Transverse colon (tissue), 4 donors: ENCODE measurements at regions not wholly inside any gene's neighbourhood (a gene's known extent, or its start where the extent isn't known, plus 50 kb on each side); places are given as distances from the start of the nearest gene placed in this dataset.

Experiments
- DNase-seq: peaks from one replicate; pipeline ENCODE4 v3.0.0-alpha.2; 2019
- H3K27ac ChIP-seq, 4 donors: fragments of 200-600 bp; sonication (generic); 2 replicates each; pipeline ENCODE4 v1.5.1; 2016 to 2018; ENCODE audit warnings: inconsistent platforms in 4 of 4
- H3K27me3 ChIP-seq: fragments of 200-600 bp; sonication (generic); 2 replicates; pipeline ENCODE4 v1.5.1; 2017; ENCODE audit warnings: inconsistent platforms
- H3K36me3 ChIP-seq, 4 donors: fragments of 200-600 bp; sonication (generic); 2 replicates each; pipeline ENCODE4 v1.5.1; 2017 to 2019; ENCODE audit warnings: inconsistent platforms in 4 of 4
- H3K4me1 ChIP-seq, 4 donors: fragments of 200-600 bp; sonication (generic); 2 replicates each; pipeline ENCODE4 v1.5.1; 2017 to 2020; ENCODE audit warnings: inconsistent platforms in 4 of 4
- H3K4me3 ChIP-seq, 4 donors: fragments of 200-600 bp; sonication (generic); 1 replicate in 1 of 4; 2 replicates in 3 of 4; pipeline versions ENCODE4 v1.5.1 to v1.6.1; 2017 to 2019; ENCODE audit warnings: inconsistent platforms in 4 of 4
- H3K9me3 ChIP-seq, 2 donors: fragments of 200-600 bp; sonication (generic); 2 replicates each; pipeline ENCODE4 v1.5.1; 2017 to 2019; ENCODE audit warnings: inconsistent platforms in 2 of 2
- EP300 ChIP-seq: sonication (generic); formaldehyde crosslinking; IDR thresholded peaks from one replicate; pipeline ENCODE4 v1.6.1; 2017; ENCODE audit warnings: antibody characterized with exemption, low read depth
- POLR2A ChIP-seq: fragments of 450-650 bp; IDR thresholded peaks from one replicate; pipeline ENCODE4 v1.6.1; 2016; ENCODE audit warnings: antibody characterized with exemption, mild to moderate bottlenecking, moderate library complexity
- POLR2AphosphoS5 ChIP-seq, 3 donors: sonication (generic); formaldehyde crosslinking; IDR thresholded peaks; one replicate each; pipeline ENCODE4 v1.6.1; 2016; ENCODE audit warnings: antibody characterized with exemption in 3 of 3
- WGBS, 2 donors: methylation state at CpG; one replicate each; pipeline ENCODE4 v1.1.5; 2018; ENCODE audit warnings: low coverage in 1 of 2; 5-methylcytosine and 5-hydroxymethylcytosine counted together
- in situ Hi-C, 4 donors: fragments of 200-750 bp; cut with MboI; loops; one replicate each; pipeline versions ENCODE4 v1.15.0 to v1.15.1; 2017; ENCODE audit warnings: low sequenced_read_pairs in 3 of 4, low pct_ligation_motif_present in 1 of 4, low pct_unique_long_range_greater_than_20kb in 1 of 4
- intact Hi-C: fragments of 100-400 bp; cut with DNase I; formaldehyde crosslinking; loops from one replicate; pipeline ENCODE4 v1.15.1; 2023; ENCODE audit warnings: low total_unique reads
- TF ChIP-seq, protein P1 (sequence below), 5 experiments: fragments of 200-600 bp in 3 of 5; fragments of 450-650 bp in 2 of 5; sonication (generic) in 3 of 5; IDR thresholded peaks; 1 replicate in 2 of 5; 2 replicates in 3 of 5; pipeline ENCODE4 v1.5.1; 2016 to 2017; ENCODE audit warnings: antibody characterized with exemption in 5 of 5, inconsistent platforms in 3 of 5, mild to moderate bottlenecking in 2 of 5, moderate library complexity in 1 of 5

DNA sequence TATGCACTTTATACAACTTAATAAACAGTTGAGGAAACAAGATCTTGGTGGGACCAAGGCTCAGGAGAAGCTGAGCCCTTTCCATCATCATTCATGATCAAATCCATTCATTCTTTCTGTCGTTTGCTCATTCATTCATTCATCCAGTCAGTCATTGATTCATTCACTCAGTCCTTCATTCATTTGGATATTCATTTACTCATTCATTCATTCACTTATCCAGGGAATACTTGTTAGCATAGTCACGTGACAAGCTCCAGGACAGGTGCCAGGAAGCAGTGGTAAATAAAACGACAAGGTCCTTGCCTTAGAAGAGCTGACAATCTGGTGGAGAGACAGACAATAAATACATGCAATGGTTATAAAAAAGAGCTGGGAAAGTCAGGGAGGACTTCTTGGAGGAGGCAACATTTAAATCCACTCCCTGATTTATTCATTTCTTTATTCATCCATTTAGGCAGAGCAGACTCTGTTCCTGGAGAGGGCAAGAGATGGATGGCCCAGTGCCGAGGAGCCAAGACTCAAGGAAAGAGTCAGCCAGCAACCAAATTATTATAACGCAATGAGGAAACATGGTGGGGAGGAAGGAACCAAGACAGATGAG is 74.1 kb upstream of the CASZ1 start:
- intact Hi-C loops (no loop called here), in situ Hi-C loops (loop anchor here in 3 of 4 donors (5.0 to 25.0 kb wide), 3 partner anchors 183 to 358 kb away; no protein-coding TSS in a partner anchor)
- WGBS, 2 donors = 43 to 56% methylated on average over 4 to 5 of the region's 5 CpGs
- Histone ChIP-seq H3K27me3 (peaks cover 27% of the 10 kb centered on the region), H3K4me3 (no peak overlapping the region), H3K4me1 (peaks cover 8 to 17% (median 13%) of the 10 kb centered on the region in 4 donors), H3K36me3 (no peaks in the 10 kb centered on the region), H3K9me3 (no peaks in the 10 kb centered on the region), H3K27ac (no peak overlapping the region)
- peak; percentile 23 for DNase-seq
- TF ChIP-seq POLR2AphosphoS5 (IDR thresholded peaks at IDR 0.05) = no peak
- TF ChIP-seq POLR2A = no peak
- TF ChIP-seq, protein P1, sequence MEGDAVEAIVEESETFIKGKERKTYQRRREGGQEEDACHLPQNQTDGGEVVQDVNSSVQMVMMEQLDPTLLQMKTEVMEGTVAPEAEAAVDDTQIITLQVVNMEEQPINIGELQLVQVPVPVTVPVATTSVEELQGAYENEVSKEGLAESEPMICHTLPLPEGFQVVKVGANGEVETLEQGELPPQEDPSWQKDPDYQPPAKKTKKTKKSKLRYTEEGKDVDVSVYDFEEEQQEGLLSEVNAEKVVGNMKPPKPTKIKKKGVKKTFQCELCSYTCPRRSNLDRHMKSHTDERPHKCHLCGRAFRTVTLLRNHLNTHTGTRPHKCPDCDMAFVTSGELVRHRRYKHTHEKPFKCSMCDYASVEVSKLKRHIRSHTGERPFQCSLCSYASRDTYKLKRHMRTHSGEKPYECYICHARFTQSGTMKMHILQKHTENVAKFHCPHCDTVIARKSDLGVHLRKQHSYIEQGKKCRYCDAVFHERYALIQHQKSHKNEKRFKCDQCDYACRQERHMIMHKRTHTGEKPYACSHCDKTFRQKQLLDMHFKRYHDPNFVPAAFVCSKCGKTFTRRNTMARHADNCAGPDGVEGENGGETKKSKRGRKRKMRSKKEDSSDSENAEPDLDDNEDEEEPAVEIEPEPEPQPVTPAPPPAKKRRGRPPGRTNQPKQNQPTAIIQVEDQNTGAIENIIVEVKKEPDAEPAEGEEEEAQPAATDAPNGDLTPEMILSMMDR (IDR thresholded peaks at IDR 0.05) = no peak
- no peak for TF ChIP-seq EP300

DNA sequence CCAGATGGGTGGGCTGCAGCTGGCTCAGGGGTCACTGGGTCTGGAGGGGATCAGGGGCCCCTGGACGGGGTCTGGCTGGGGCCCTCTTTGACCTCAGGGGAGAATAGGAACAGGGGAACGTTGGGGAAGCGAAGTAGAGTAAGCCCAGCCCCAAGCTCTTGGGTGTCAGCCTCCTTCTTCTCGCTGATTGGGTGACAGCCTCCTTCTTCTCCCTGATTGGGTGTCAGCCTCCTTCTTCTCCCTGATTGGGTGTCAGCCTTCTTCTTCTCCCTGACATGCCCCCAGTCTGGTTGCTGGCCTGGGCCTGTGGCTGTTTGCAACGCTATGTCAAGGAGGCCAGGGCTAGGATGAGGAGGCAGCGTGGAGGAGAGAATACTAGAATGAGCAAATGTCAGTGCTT is 76.7 kb upstream of the CASZ1 start:
- TF ChIP-seq EP300 (no peak), POLR2A (no peak), POLR2AphosphoS5 (IDR thresholded peaks at IDR 0.05) (no peak)
- TF ChIP-seq, protein P1 (IDR thresholded peaks at IDR 0.05) = no peak
- Histone ChIP-seq H3K27ac (no peak overlapping the region), H3K9me3 (no peaks in the 10 kb centered on the region), H3K36me3 (no peaks in the 10 kb centered on the region), H3K27me3 (peaks cover 6% of the 10 kb centered on the region), H3K4me3 (no peak overlapping the region), H3K4me1 (no peaks in the 10 kb centered on the region)
- intact Hi-C loops = no loop called here
- DNase-seq = no peak
- 60 to 79% methylated on average over 1 to 6 of the region's 6 CpGs for whole genome bisulfite sequencing, 2 donors
- in situ Hi-C loops = loop anchor here in 3 of 4 donors (5.0 to 25.0 kb wide), 3 partner anchors 186 to 361 kb away; no protein-coding TSS in a partner anchor

DNA sequence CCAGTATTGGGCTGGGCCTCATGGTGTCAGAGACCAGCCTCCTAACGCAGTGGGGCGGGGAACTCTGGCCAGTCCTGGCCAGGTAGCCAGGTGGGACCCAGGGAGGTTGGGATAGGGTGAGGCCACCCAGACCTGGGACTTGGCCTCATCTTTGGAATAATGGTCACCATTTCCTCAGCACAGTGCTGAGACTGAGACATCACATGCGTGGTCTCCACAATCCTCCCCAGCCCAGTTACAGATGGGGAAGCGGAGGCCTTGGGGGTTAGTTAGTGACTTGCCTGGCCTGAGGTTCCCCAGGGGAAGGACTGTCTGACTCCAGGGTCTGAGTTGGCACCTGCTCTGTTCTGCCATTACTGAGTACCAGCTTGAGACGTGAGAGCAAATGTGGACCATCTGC is 77.9 kb upstream of the CASZ1 start:
- no peaks in the 10 kb centered on the region for H3K4me1 ChIP-seq
- in situ Hi-C loops (loop anchor here in 3 of 4 donors (5.0 to 25.0 kb wide), 3 partner anchors 187 to 362 kb away; no protein-coding TSS in a partner anchor), intact Hi-C loops (no loop called here)
- no peak for DNase-seq
- WGBS, 2 donors = 91% methylated on average over 5 of the region's 5 CpGs; no CpG with 5 or more reads in 1 of the 2 donors
- no peak overlapping the region for H3K27ac ChIP-seq
- H3K4me3 ChIP-seq = no peak overlapping the region
- TF ChIP-seq POLR2AphosphoS5 (IDR thresholded peaks at IDR 0.05) (no peak), EP300 (no peak), POLR2A (no peak)
- TF ChIP-seq, protein P1 (IDR thresholded peaks at IDR 0.05) = no peak
- H3K27me3 ChIP-seq = peaks cover 5% of the 10 kb centered on the region
- no peaks in the 10 kb centered on the region for H3K9me3 ChIP-seq
- H3K36me3 ChIP-seq = no peaks in the 10 kb centered on the region

DNA sequence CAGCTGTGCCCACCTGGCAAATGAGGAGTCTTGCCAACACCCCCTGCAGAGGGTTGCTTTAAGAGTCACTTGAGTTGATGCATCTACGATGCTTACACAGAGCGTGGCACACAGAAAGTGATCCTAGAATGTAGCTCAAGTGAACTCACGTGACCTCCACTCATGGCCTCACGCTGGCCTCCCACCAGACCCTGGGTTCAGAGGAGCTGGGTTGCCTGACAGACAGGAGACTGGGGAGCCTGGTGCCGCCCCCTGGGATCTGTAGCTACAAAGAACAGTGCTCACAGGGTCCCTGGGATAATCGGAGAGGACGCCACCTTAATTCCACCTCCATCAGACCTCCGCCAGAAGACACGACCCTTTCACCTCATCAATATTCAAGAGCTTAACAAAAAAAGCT is 81.4 kb upstream of the CASZ1 start:
- WGBS, 2 donors = 74 to 77% methylated on average over 4 to 9 of the region's 9 CpGs
- no peak for TF ChIP-seq EP300
- TF ChIP-seq, protein P1 (IDR thresholded peaks at IDR 0.05) = no peak
- no peak for TF ChIP-seq POLR2A
- TF ChIP-seq POLR2AphosphoS5 (IDR thresholded peaks at IDR 0.05) = no peak
- Histone ChIP-seq H3K36me3 (no peaks in the 10 kb centered on the region), H3K27ac (no peak overlapping the region), H3K9me3 (no peaks in the 10 kb centered on the region), H3K4me1 (no peaks in the 10 kb centered on the region), H3K4me3 (no peak overlapping the region), H3K27me3 (no peaks in the 10 kb centered on the region)
- intact Hi-C loops (no loop called here), in situ Hi-C loops (no loop called here)
- DNase-seq = no peak
